Coronary artery (tissue), 2 donors: ENCODE measurements at regions not wholly inside any gene's neighbourhood (a gene's known extent, or its start where the extent isn't known, plus 50 kb on each side); places are given as distances from the start of the nearest gene placed in this dataset.
A peak's percentile ranks its signal among the peaks of the same experiment; 100 is the strongest.
"Not testable (repeated sequence)": the region's sequence is repeated elsewhere in the genome, so short reads cannot be mapped to it uniquely, and the experiment has no call there.

Experiments used
- DNase-seq: peaks from one replicate; pipeline ENCODE4 v3.0.0-alpha.2; 2017; ENCODE audit warnings: low spot score
- H3K27ac ChIP-seq, 2 donors: fragments of 200-600 bp; sonication (generic); one replicate each; pipeline ENCODE4 v1.5.1; 2016 to 2019
- H3K4me3 ChIP-seq: fragments of 200-600 bp; sonication (generic); 2 replicates; pipeline ENCODE4 v1.5.1; 2016; ENCODE audit warnings: mild to moderate bottlenecking, moderate library complexity
- CTCF ChIP-seq: fragments of 200-600 bp; sonication (generic); IDR thresholded peaks from one replicate; pipeline ENCODE4 v1.5.1; 2019; ENCODE audit warnings: antibody characterized with exemption

DNA sequence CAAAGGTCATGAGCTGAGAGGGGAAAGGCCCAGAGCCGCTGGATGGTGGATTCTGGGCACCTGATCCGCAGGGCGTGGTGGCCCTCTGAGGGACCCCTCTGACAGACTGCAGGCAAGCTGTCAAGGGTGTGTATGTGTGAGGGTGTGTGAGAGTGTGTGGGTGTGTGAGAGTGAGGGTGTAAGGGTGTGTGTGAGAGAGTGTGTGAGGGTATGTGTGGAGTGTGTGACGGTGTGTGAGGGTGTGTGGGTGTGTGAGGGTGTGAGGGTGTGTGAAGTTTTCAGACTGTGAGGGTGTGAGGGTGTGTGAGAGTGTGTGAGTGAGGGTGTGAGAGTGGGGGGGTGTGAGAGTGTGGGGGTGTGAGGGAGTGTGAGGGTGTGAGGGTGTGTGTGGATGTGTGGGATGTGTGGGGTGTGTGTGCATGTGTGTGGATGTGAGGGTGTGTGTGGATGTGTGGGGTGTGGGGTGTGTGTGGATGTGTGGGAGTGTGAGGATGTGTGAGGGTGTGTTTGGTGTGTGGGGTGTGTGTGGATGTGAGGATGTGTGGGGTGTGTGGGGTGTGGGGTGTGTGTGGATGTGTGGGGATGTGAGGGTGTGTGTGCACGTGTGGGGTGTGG is 156.7 kb downstream of the TMEM121 start:
- no peak overlapping the region for H3K4me3 ChIP-seq
- no peak for TF ChIP-seq CTCF
- DNase-seq: peak; percentile 31
- H3K27ac ChIP-seq: no peak overlapping the region

GRCh38 chr14:105684056-105684455 is 157.7 kb downstream of the TMEM121 start:
- H3K27ac ChIP-seq, H3K4me3 ChIP-seq: not testable (repeated sequence)
- DNase-seq: peak; percentile 12

DNA sequence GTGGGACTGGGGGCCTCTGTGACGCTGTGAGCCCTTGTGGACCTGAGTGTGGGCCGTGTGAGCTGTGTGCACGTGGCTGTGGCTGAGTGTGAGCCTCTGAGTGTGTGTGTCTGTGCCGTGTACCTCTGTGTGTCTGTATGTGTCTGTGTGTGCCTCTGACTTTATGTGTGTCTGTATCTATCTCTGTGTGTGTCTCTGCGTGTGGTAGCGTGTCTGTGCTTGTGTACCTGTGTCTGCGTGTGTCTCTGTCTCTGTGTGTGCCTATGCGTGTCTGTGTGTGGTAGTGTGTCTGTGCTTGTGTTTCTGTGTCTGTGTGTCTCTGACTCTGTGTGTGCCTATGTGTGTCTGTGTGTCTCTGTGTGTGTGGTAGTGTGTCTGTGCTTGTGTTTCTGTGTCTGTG is 158.2 kb downstream of the TMEM121 start:
- DNase-seq, H3K27ac ChIP-seq, H3K4me3 ChIP-seq: not testable (repeated sequence)

DNA sequence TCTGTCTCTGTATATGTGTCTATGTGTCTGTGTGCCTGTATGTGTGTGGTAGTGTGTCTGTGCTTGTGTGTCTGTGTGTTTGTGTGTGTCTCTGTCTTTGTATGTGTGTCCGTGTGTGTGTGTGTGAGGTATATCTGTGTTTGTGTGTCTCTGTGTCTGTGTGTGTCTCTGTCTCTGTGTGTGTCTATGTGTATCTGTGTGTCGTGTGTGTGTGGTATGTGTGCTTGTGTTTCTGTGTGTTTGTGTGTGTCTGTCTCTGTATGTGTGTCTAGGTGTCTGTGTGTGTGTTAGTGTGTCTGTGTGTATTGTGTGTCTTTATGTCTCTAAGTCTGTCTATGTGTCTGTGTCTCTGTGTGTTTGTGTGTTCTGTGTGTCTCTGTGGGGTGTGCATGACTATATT is 158.6 kb downstream of the TMEM121 start:
- H3K27ac ChIP-seq: no peak overlapping the region
- no peak overlapping the region for H3K4me3 ChIP-seq
- DNase-seq: no peak
- no peak for TF ChIP-seq CTCF

- H3K4me3 ChIP-seq, DNase-seq, H3K27ac ChIP-seq: not testable (repeated sequence)
Observed at GRCh38 chr14:105685605-105686004, 159.2 kb downstream of the TMEM121 start.

DNA sequence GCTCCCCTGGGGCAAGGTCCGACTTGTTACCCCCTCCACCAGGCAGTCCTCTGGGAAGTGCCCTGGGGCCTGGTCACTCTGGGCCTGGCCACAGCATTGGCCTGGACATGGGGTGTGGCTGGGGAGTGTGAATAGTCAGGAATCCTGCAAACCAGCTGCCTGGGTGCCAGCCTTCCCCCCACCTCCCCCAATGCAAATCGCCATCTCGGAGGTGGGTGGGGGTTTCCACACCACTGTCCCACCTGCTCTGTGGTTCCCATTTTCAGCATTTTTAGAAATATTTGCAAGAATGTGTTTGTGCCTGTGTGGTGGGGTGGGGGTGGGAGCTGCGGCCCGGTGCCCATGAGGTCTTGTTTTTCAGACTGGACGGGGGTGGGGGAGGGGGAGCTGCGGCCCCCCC is 159.7 kb downstream of the TMEM121 start:
- not testable (repeated sequence) for H3K27ac ChIP-seq, H3K4me3 ChIP-seq, DNase-seq

DNA sequence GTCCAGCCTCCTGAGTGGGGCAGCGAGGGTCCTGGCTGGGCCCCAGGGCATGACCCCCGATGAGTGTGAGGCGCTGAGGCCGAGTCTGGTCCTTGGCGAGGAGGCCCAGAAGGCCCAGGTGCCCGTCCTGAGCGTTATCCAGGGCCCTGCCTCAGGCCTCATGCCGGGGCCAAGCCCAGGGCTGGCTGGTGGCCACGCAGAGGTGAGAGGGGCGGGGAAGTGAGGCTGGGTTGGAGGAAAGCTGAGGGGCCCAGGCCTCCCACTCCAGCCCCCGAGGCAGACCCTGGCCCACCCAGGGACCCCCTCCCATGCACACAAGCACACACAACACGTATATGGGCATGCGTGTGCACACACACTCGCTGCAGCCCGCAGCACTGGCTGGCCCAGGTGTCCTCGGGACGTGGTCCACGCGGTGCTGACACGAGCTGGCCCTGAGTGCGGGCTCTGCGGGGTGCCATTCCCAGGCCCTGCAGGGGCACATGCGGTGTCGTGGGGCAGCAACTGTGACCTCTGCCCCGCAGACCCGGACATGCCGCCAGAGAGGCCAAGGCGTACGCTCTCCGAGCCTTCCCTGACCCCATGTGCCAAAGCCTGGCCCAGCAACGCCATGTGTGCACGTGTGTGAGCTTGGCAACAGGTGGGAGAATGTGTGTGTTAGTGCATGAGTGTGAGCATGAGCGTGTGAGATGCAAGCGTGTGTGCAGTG is 160.2 kb downstream of the TMEM121 start:
- not testable (repeated sequence) for H3K27ac ChIP-seq, H3K4me3 ChIP-seq
- peak; percentile 3 for DNase-seq

DNA sequence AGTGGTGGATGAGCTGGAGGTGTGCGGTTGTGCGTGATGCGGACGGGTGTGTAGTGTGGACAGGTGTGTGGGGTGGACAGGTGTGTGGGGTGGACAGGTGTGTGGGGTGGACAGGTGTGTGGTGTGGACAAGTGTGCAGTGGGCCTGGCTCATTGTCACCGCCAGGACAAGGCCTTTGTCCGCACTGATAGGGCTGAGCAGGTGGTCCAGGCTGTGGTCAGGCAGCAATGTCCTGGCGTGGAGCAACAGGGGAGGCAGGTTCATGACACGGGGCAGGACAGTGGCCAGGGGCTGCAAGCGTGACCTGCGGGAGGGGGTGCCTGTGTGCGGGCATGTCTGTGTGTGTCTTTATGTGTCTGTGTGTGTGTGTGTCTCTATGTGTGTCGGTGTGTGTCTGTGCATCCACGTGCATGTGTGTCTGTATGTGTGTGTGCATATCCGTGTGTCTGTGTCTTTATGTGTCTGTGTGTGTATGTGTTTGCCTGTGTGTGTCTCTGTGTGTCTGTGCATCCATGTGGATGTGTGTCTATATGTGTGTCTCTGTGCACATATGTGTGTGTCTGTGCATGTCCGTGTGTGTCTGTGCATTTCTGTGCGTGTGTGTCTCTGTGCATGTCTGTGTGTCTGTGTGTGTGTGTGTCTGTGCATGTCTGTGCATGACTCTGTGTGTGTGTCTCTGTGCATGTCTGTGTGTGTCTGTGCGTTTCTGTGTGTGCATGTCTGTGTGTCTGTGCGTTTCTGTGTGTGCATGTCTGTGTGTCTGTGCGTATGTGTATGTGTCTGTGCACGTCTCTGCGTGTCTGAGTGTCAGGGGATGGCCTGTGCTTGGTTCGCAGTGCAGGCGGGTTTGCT is 161.0 kb downstream of the TMEM121 start:
- H3K27ac ChIP-seq, H3K4me3 ChIP-seq: not testable (repeated sequence)
- peak; percentile 28 for DNase-seq

DNA sequence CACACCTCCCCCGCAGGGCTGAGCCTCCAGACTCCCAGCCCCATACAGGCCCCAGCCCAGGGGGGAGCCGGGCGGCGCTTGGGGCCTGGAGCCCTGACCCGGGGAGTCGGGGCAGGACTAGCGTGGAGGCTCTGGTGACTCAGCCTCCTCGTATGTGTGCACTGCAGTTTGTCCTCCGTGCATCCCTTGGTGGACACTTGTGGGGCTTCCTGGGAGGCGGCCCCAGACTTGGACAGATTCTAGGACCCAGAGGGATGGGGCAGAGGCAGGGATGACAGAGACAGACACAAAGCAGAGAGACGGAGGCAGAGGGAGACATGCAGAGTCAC is 161.6 kb downstream of the TMEM121 start:
- H3K27ac ChIP-seq, H3K4me3 ChIP-seq, DNase-seq: not testable (repeated sequence)

- not testable (repeated sequence) for H3K4me3 ChIP-seq, H3K27ac ChIP-seq, DNase-seq
Observed at GRCh38 chr14:105688664-105689221, 162.4 kb downstream of the TMEM121 start.

DNA sequence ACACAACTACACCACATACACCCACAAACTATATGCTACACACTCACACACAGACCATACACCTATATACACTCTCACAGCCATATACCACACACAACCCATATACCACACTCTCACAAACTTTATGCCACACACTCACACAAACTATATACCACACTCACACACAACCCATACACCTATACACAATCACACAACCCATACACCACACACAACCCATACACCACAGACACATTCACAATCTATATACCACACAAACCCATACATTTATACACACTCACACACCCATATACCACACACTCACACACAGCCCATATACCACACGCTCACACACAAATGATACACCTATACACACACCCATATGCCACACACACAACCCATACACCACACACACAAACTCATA is 163.3 kb downstream of the TMEM121 start:
- no peak for TF ChIP-seq CTCF
- DNase-seq: no peak
- no peak overlapping the region for H3K4me3 ChIP-seq
- H3K27ac ChIP-seq: no peak overlapping the region
